BJ (cell line): ENCODE measurements at regions not wholly inside any gene's neighbourhood (a gene's known extent, or its start where the extent isn't known, plus 50 kb on each side); places are given as distances from the start of the nearest gene placed in this dataset.

Source experiments
- CTCF ChIA-PET: fragments of 350-600 bp; formaldehyde crosslinking; extraction: SDS; loops from one replicate; lab custom pipeline; 2021; ENCODE audit warnings: antibody characterized with exemption, inconsistent platforms; lab: Yijun Ruan, JAX
- POLR2A ChIA-PET: fragments of 300-600 bp; sonication (Branson Sonifier 250); formaldehyde crosslinking; extraction: SDS; loops from one replicate; lab custom pipeline; 2021; ENCODE audit warnings: antibody characterized with exemption; lab: Charles Lee
- DNase-seq: peaks from one replicate; pipeline ENCODE4 v3.0.0-alpha.2; 2011; ENCODE audit warnings: low read depth
- H3K27me3 ChIP-seq: 2 replicates; pipeline ENCODE4 v1.6.0; 2011; ENCODE audit warnings: low read length; ENCODE audit not compliant: control insufficient read depth, insufficient read depth
- H3K36me3 ChIP-seq: 2 replicates; pipeline ENCODE4 v1.5.1; 2011; ENCODE audit warnings: low read length; ENCODE audit not compliant: control insufficient read depth, insufficient read depth
- H3K4me3 ChIP-seq: 2 replicates; pipeline ENCODE4 v1.5.1; 2011; ENCODE audit warnings: low read depth, mild to moderate bottlenecking, control low read depth, low read length
- TF ChIP-seq, protein P1 (sequence below): IDR thresholded peaks from 2 replicates; pipeline ENCODE4 v1.5.1; 2011; ENCODE audit warnings: low read depth, mild to moderate bottlenecking, control low read depth, inconsistent platforms, low read length, moderate library complexity; ENCODE audit not compliant: insufficient read depth

DNA sequence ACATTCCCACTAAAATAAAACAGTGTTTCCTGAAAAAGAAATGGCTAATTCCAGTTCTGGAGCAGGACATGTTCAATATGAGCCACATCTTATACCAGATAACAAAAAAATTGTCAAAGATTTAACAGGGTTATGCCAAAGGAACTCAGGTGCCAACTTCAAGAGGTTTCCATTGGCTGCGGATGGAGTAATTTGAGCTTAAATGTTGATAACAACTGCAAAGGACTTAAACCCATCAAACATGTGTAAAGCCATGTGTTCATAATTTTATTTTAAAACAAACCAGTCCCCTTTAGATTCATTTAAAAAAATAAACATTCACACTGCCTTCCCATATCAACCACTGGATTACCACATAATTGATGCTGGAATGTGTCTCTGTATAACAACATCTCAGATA lies 156.4 kb upstream of the PCDH18 start:
- H3K27me3 ChIP-seq: no peaks in the 10 kb centered on the region
- POLR2A ChIA-PET: no interaction called here
- CTCF ChIA-PET: no interaction called here
- H3K36me3 ChIP-seq: no peaks in the 10 kb centered on the region
- DNase-seq: no peak
- TF ChIP-seq, protein P1, sequence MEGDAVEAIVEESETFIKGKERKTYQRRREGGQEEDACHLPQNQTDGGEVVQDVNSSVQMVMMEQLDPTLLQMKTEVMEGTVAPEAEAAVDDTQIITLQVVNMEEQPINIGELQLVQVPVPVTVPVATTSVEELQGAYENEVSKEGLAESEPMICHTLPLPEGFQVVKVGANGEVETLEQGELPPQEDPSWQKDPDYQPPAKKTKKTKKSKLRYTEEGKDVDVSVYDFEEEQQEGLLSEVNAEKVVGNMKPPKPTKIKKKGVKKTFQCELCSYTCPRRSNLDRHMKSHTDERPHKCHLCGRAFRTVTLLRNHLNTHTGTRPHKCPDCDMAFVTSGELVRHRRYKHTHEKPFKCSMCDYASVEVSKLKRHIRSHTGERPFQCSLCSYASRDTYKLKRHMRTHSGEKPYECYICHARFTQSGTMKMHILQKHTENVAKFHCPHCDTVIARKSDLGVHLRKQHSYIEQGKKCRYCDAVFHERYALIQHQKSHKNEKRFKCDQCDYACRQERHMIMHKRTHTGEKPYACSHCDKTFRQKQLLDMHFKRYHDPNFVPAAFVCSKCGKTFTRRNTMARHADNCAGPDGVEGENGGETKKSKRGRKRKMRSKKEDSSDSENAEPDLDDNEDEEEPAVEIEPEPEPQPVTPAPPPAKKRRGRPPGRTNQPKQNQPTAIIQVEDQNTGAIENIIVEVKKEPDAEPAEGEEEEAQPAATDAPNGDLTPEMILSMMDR: no peak
- no peak overlapping the region for H3K4me3 ChIP-seq

DNA sequence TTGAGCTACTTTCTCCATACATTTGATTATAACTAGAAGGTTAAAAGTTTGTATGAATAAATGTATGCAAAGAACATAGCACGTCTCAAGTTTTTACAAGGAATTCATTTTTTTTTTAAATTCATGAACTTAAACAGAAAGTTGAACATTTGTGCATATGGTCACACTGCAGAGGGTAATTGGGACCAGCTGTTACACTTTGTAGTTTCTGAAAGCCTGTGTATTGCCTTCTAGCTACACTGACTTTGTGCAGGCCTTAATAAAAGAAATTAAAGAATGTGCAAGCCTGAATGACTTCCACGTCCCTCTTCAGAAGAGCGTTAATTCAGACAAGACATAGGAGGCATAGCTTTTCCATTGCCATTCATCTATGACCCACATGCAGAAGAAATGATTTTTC lies 153.1 kb upstream of the PCDH18 start:
- Histone ChIP-seq H3K36me3 (no peaks in the 10 kb centered on the region), H3K27me3 (no peaks in the 10 kb centered on the region), H3K4me3 (no peak overlapping the region)
- ChIA-PET POLR2A (interaction anchor here (0.5 kb wide), 1 partner anchor 21 kb away, joined by 3 read pairs; no protein-coding TSS in a partner anchor), CTCF (no interaction called here)
- no peak for DNase-seq
- TF ChIP-seq, protein P1: no peak

DNA sequence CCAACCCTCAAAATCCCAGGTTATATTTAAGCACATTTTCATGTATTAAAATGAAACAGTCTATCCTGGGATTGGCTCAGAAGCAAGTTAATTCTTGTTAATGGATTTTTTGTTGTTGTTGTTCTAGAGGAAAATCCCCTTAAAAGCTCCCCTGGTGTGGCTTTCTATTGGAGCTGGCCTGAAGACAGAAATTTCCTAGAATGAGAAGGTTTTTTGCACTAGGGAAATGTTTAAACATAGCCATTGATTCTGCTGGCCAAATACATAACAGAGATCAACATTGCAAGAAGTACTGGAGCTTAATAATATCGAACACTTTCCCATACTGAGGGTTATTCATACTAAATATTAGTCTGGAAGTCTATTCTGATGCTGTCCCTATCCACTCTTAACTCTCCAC lies 148.8 kb upstream of the PCDH18 start:
- H3K27me3 ChIP-seq: no peaks in the 10 kb centered on the region
- no peak for DNase-seq
- POLR2A ChIA-PET: no interaction called here
- H3K4me3 ChIP-seq: no peak overlapping the region
- H3K36me3 ChIP-seq: no peaks in the 10 kb centered on the region
- CTCF ChIA-PET: interaction anchor here (0.6 to 1.0 kb wide), 2 partner anchors 70 to 282 kb away, joined by 3 read pairs; no protein-coding TSS in a partner anchor
- TF ChIP-seq, protein P1: no peak

DNA sequence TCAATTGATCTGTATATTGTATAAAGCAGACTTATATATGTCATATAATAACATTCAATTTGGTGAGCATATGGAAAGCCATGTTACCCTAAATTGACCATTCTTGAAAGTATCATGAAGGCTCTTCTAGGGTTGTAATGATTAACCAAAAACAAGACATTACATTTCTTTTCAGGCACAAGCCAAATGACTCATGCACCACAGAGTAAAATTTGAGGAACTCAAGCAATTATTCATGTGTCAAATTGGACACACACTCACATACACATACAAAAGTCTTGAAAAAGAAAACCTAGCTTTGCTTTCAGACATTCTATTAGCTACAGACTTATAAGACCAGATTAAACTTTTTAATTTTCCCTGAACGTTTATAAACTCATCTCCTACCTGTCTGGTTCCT lies 146.5 kb upstream of the PCDH18 start:
- no peak for DNase-seq
- TF ChIP-seq, protein P1: no peak
- no peak overlapping the region for H3K4me3 ChIP-seq
- no peaks in the 10 kb centered on the region for H3K27me3 ChIP-seq
- CTCF ChIA-PET: interaction anchor here (0.5 to 1.4 kb wide), 3 partner anchors 17 to 187 kb away, joined by 3 read pairs; no protein-coding TSS in a partner anchor
- H3K36me3 ChIP-seq: no peaks in the 10 kb centered on the region
- POLR2A ChIA-PET: interaction anchor here (0.5 kb wide), 1 partner anchor 282 kb away, joined by 8 read pairs; no protein-coding TSS in a partner anchor

DNA sequence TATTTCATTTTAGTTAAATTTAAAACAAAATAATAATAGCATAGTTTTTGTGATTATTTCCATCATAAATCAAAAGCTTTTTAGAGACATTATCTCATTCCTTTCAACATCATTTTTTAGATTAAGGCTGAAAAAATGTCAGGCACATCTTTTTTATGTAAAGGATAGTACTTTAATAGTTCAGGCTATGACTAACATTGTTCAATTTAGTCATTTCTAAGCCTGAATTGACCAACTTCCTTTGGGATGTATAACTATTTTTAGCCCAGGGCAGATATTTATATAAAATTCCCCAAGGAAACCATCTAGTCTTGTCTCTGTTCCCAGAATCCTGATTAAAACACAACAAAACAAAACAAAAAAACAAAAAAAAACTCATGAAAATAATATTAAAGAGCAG lies 145.6 kb upstream of the PCDH18 start:
- Histone ChIP-seq H3K36me3 (no peaks in the 10 kb centered on the region), H3K27me3 (no peaks in the 10 kb centered on the region), H3K4me3 (no peak overlapping the region)
- TF ChIP-seq, protein P1: no peak
- ChIA-PET CTCF (no interaction called here), POLR2A (no interaction called here)
- peak; percentile 74 for DNase-seq
